C4-2B (cell line): ENCODE measurements at regions not wholly inside any gene's neighbourhood (a gene's known extent, or its start where the extent isn't known, plus 50 kb on each side); places are given as distances from the start of the nearest gene placed in this dataset.

Experiments used
- H3K27ac ChIP-seq: fragments of 450-650 bp; 2 replicates; pipeline ENCODE4 v1.5.1; 2017
- ZFX ChIP-seq: fragments of 450-650 bp; IDR thresholded peaks from 2 replicates; pipeline ENCODE4 v1.6.1; 2017
- TF ChIP-seq, protein P1 (sequence below): fragments of 450-650 bp; conservative IDR thresholded peaks from 2 replicates; pipeline ENCODE4 v1.5.1; 2017; ENCODE audit warnings: mild to moderate bottlenecking

DNA sequence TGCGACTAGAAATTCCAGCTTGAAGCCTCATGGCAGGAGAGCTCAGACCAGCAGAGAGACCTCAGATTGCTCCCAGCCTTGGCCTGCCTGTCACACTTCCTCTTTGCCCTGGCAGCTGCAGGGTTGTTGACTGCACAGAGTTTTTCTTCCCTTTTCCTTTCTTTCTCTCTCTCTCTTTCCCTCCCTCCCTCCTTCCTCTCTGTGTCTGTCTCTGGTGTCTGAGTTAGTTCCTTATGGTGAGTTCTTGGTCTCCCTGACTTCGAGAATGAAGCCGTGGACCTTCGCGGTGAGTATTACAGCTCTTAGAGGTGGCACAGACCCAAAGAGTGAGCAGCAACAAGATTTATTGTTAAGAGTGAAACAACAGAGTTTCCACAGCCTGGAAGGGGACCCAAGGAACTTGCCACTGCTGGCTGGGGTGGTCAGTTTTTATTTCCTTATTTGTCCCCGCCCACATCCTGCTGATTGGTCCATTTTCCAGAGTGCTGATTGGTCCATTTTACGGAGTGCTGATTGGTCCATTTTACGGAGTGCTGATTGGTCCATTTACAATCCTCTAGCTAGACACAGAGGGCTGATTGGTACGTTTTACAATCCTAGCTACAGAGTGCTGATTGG, 266.3 kb downstream of the RPS24 start:
- no peak for TF ChIP-seq ZFX
- TF ChIP-seq, protein P1, sequence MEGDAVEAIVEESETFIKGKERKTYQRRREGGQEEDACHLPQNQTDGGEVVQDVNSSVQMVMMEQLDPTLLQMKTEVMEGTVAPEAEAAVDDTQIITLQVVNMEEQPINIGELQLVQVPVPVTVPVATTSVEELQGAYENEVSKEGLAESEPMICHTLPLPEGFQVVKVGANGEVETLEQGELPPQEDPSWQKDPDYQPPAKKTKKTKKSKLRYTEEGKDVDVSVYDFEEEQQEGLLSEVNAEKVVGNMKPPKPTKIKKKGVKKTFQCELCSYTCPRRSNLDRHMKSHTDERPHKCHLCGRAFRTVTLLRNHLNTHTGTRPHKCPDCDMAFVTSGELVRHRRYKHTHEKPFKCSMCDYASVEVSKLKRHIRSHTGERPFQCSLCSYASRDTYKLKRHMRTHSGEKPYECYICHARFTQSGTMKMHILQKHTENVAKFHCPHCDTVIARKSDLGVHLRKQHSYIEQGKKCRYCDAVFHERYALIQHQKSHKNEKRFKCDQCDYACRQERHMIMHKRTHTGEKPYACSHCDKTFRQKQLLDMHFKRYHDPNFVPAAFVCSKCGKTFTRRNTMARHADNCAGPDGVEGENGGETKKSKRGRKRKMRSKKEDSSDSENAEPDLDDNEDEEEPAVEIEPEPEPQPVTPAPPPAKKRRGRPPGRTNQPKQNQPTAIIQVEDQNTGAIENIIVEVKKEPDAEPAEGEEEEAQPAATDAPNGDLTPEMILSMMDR: no peak
- H3K27ac ChIP-seq: peak overlapping the region; percentile 10; the same call in 1 of the 2 replicates

DNA sequence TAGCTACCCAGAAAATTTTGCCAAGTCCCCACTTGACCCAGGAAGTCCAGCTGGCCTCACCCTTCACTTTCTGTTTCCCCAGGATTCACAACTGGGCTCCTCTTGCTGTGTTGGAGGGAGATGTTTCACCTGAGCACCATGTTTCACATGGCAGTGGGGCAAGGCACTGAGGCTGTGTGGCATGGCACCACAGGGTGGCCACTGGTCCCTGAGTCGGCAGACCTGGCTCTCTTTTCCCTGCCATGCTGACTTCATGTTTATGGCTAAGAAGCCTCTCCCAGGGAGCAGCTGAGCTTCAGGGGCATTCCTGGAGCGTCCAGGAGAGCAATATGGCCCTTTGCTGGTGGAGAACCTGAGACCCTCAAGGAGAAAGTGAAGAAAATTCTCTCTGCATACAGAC, 266.9 kb downstream of the RPS24 start:
- peak overlapping the region; percentile 10; the same call in 1 of the 2 replicates for H3K27ac ChIP-seq

DNA sequence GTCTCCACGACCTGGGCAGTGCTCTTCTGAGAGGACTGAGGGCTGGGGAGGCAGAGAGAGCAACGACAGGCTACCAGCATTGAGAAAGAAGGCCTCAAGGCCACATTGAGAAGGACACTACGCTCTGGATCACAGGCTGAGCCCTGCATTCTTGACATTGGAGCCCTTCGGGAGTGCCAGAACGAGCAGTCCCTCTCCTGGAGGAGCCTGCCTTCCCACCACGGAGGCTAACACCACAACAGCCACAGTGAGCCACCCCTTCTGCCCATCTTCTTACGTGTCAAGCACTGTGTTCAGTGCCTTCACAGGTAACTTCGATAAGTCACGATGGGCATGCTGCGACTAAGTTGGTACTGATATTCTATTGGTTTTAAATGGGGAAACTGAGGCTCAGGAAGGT, 267.8 kb downstream of the RPS24 start:
- H3K27ac ChIP-seq: peak overlapping the region; percentile 97
- TF ChIP-seq, protein P1: no peak
- TF ChIP-seq ZFX: no peak

More for the DNA sequence above, 266.9 kb downstream of the RPS24 start:
- TF ChIP-seq ZFX: no peak
- TF ChIP-seq, protein P1: no peak

DNA sequence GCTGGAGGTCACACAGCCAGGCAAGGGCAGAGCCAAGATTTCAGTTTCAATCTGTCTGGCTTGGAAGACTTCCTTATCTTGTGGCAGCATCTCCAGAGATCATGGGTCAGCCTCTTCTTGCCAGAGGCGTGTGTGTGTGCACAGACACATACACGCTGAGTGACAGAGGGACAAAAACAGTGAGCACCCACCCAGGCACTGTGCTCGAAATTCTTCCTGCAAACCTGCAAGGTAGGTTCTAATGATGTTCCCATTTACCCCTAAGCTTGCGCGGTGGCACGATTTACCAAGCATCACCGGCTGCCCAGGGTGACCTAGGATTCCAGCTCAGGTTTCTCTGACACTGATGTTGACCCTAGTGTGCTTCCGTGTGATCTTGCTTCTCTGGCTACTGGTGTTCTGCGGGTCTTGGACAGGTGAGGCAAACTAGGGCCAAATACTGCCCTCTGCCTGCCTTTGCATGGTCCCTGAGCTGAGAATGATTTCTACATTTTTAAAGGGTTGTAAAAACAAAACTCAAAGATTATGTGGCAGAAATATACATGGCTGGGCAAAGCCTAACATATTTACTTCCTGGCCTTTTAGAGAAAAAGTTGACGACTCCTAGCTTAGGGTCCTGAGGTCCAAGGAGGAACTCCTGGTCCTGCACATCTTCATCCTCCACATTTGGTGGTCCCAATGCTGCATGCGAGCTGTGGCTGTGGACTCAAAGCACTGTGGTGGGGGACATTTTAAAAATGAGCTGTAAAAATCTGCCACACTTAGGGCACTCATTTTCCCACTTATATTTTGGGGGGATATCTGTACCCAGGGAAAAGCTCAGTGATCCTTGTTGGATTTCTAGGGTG, 268.5 kb downstream of the RPS24 start:
- no peak for TF ChIP-seq ZFX
- TF ChIP-seq, protein P1: no peak
- H3K27ac ChIP-seq: peak overlapping the region; percentile 97

DNA sequence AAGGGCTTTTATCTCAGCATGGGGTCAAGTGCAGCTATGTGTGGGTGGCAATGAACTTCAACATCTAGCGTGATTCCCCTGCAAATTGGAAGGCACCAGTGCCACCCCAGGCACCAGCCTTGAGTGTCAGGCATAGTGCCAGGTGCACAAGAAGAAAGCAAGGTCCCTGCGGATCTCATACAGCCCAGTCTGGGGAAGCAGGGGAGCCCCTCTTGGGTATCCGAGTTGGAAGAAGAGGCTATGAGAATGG, 269.0 kb downstream of the RPS24 start:
- TF ChIP-seq, protein P1: no peak
- TF ChIP-seq ZFX: no peak
- H3K27ac ChIP-seq: peak overlapping the region; percentile 97

DNA sequence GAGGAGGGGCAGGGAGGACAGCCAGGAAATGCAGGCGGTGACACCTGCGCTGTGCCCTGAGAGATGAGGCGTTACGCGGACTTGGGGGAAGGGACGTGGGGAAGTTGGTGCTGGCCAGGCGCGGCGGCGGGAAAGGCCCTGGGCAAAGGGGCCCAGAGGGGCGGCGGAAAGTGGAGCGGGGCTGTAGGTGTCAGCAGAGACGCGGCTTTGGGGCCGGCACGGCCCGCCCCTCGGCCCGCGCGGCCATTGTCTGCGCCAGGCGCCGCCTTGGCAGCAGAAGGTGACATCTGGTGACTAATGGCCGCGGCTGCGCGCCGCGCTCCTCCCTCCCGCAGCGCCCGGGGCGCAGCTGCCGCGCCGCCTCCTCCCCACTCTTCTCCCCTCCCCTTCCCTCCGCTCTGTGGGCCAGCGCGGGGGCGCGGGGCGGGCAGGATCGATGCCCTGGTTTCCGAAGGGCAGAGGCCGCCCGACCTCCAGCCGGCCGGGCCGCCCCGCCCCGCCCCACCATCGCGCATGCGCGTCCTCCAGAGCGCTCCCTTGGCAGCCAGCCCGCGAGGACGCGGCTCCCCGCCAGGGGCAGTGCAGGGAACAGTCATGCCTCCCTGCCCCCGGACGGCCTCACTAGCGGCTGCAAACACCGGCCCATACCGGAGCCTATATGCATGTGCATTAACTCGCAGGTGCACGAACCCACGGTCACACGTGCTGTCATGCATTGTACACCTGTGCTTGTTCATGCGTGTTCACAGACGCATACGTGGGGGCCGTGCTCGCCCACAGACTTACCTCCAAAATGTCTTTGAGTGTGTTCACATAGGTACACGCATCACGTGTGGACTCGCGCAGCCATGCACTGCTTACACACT, 269.6 kb downstream of the RPS24 start:
- H3K27ac ChIP-seq: peak overlapping the region; percentile 97
- TF ChIP-seq, protein P1: peak; percentile 75
- no peak for TF ChIP-seq ZFX
